ENCODE measurements at regions not wholly inside any gene's neighbourhood (a gene's known extent, or its start where the extent isn't known, plus 50 kb on each side); places are given as distances from the start of the nearest gene placed in this dataset.

DNA sequence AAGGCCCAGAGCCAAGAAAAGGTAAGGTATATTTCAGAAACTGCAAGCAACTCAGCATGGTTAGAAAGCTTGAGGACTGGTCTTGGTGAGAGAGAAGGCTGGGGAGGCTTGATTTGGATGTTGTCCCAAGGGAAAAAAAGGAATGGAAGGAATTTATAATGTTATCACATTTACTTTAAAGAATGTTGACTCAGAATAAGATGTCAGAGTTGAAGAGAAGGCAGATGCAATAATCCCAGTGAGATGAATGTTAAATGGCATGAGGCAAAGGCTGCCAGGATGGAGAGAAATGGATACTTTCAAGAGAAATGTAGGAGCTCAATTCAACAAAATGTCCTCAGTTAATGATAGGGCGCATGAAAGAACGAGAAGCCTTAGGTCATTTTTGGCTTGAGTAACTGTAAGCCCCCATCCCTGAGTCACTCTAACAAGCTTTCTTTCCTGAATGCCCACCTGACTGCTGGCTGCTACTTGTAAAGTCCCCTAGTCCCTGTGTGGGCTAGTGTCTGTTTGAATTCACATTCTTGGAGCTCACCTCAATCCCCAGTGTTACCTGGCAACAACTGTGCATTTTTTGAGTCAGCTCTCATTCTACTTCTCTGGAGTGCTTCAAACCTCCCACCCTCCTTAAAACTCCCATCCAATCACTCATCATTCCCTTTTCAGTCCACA is 103.0 kb upstream of the TAPT1 start:
- TF ChIP-seq, protein P1, sequence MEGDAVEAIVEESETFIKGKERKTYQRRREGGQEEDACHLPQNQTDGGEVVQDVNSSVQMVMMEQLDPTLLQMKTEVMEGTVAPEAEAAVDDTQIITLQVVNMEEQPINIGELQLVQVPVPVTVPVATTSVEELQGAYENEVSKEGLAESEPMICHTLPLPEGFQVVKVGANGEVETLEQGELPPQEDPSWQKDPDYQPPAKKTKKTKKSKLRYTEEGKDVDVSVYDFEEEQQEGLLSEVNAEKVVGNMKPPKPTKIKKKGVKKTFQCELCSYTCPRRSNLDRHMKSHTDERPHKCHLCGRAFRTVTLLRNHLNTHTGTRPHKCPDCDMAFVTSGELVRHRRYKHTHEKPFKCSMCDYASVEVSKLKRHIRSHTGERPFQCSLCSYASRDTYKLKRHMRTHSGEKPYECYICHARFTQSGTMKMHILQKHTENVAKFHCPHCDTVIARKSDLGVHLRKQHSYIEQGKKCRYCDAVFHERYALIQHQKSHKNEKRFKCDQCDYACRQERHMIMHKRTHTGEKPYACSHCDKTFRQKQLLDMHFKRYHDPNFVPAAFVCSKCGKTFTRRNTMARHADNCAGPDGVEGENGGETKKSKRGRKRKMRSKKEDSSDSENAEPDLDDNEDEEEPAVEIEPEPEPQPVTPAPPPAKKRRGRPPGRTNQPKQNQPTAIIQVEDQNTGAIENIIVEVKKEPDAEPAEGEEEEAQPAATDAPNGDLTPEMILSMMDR (IDR thresholded peaks at IDR 0.05): no peak
- TF ChIP-seq POLR2A (IDR thresholded peaks at IDR 0.05) (no peak), POLR2AphosphoS5 (IDR thresholded peaks at IDR 0.05) (no peak)
